Panc1 (cell line): ENCODE measurements at regions not wholly inside any gene's neighbourhood (a gene's known extent, or its start where the extent isn't known, plus 50 kb on each side); places are given as distances from the start of the nearest gene placed in this dataset.

ENCODE experiments used
- CTCF ChIP-seq: fragments of 450-650 bp; IDR thresholded peaks from 2 replicates; pipeline ENCODE4 v1.5.1; 2017; ENCODE audit warnings: mild to moderate bottlenecking
- REST ChIP-seq, 2 experiments: IDR thresholded peaks; 2 replicates each; pipeline ENCODE4 v1.6.1; 2011 to 2012; ENCODE audit warnings: low read depth in 2 of 2, control low read depth in 1 of 2, low read length in 1 of 2, mild to moderate bottlenecking in 1 of 2, moderate library complexity in 1 of 2; ENCODE audit not compliant: insufficient read depth in 1 of 2

GRCh38 chr21:33966324-33966949 is 50.8 kb upstream of the ATP5PO start:
- no peak for TF ChIP-seq CTCF
- no peak for TF ChIP-seq REST (IDR thresholded peaks at IDR 0.05; ENCODE audit: insufficient read depth in 1 of 2, low read depth in 2 of 2, low read length in 1 of 2)
